NCI-H345 treated with DMSO at 0.1 percent for 48 hours (cell line): ENCODE measurements at regions not wholly inside any gene's neighbourhood (a gene's known extent, or its start where the extent isn't known, plus 50 kb on each side); places are given as distances from the start of the nearest gene placed in this dataset.
"Not testable (repeated sequence)": the region's sequence is repeated elsewhere in the genome, so short reads cannot be mapped to it uniquely, and the experiment has no call there.

Experiments used
- DNase-seq: peaks from one replicate; lab custom pipeline; 2025; ENCODE audit not compliant: unreplicated experiment; lab: John Stamatoyannopoulos, UW

GRCh38 chr6:14584450-14584849, 466.9 kb downstream of the CD83 start:
- no peak for DNase-seq

GRCh38 chr6:14585689-14586088, 468.1 kb downstream of the CD83 start:
- DNase-seq, result no peak

- no peak for DNase-seq
Observed at GRCh38 chr6:14589175-14589574, 471.6 kb downstream of the CD83 start.

GRCh38 chr6:14590586-14590985, 473.0 kb downstream of the CD83 start:
- DNase-seq, result no peak

- DNase-seq, result no peak
Observed at GRCh38 chr6:14591998-14592397, 474.4 kb downstream of the CD83 start.

GRCh38 chr6:14593286-14593685, 475.7 kb downstream of the CD83 start:
- DNase-seq, result no peak

- no peak for DNase-seq
Observed at GRCh38 chr6:14595751-14596150, 478.2 kb downstream of the CD83 start.

- no peak for DNase-seq
Observed at GRCh38 chr6:14596410-14596809, 478.8 kb downstream of the CD83 start.

- no peak for DNase-seq
Observed at GRCh38 chr6:14597090-14597489, 479.5 kb downstream of the CD83 start.

GRCh38 chr6:14598017-14598864, 480.7 kb downstream of the CD83 start:
- no peak for DNase-seq

- not testable (repeated sequence) for DNase-seq
Observed at GRCh38 chr6:14600306-14600705, 482.7 kb downstream of the CD83 start.

- peak; percentile 13 for DNase-seq
Observed at GRCh38 chr6:14601490-14601889, 483.9 kb downstream of the CD83 start.

GRCh38 chr6:14606353-14606752, 488.8 kb downstream of the CD83 start:
- no peak for DNase-seq

GRCh38 chr6:14610141-14610540, 492.6 kb downstream of the CD83 start:
- DNase-seq, result no peak

GRCh38 chr6:14612016-14612980, 494.7 kb downstream of the CD83 start:
- DNase-seq, result no peak

GRCh38 chr6:14614631-14615030, 497.1 kb downstream of the CD83 start:
- no peak for DNase-seq

GRCh38 chr6:14616656-14617055, 499.1 kb downstream of the CD83 start:
- no peak for DNase-seq

GRCh38 chr6:14618759-14619418, 501.3 kb downstream of the CD83 start:
- no peak for DNase-seq

GRCh38 chr6:14619419-14619781, 501.8 kb downstream of the CD83 start:
- DNase-seq, result no peak

GRCh38 chr6:14620522-14620921, 502.9 kb downstream of the CD83 start:
- no peak for DNase-seq

- no peak for DNase-seq
Observed at GRCh38 chr6:14621518-14621917, 503.9 kb downstream of the CD83 start.
